ENCODE measurements at regions not wholly inside any gene's neighbourhood (a gene's known extent, or its start where the extent isn't known, plus 50 kb on each side); places are given as distances from the start of the nearest gene placed in this dataset.
A peak's percentile ranks its signal among the peaks of the same experiment; 100 is the strongest.
"Not testable (repeated sequence)": the region's sequence is repeated elsewhere in the genome, so short reads cannot be mapped to it uniquely, and the experiment has no call there.

- DNase-seq: no peak
These were observed 72.5 kb downstream of the LHX2 start for GRCh38 chr9:124084087-124084486.

GRCh38 chr9:124087226-124087625 lies 75.7 kb downstream of the LHX2 start:
- no peak for DNase-seq

GRCh38 chr9:124088476-124088837 lies 76.9 kb downstream of the LHX2 start:
- DNase-seq: peak; percentile 62

GRCh38 chr9:124089631-124090488 lies 78.3 kb downstream of the LHX2 start:
- DNase-seq: not testable (repeated sequence)

GRCh38 chr9:124098141-124098905 lies 86.8 kb downstream of the LHX2 start:
- DNase-seq: no peak

GRCh38 chr9:124099860-124100259 lies 88.3 kb downstream of the LHX2 start:
- DNase-seq: no peak

GRCh38 chr9:124101215-124101968 lies 89.8 kb downstream of the LHX2 start:
- DNase-seq: no peak

GRCh38 chr9:124101969-124102345 lies 90.4 kb downstream of the LHX2 start:
- DNase-seq: no peak

GRCh38 chr9:124102363-124102762 lies 90.8 kb downstream of the LHX2 start:
- DNase-seq: no peak

GRCh38 chr9:124105266-124105665 lies 93.7 kb downstream of the LHX2 start:
- no peak for DNase-seq

GRCh38 chr9:124108216-124108615 lies 96.6 kb downstream of the LHX2 start:
- DNase-seq: no peak

GRCh38 chr9:124110307-124110915 lies 98.8 kb downstream of the LHX2 start:
- no peak for DNase-seq

- no peak for DNase-seq
These were observed 105.3 kb downstream of the LHX2 start for GRCh38 chr9:124116683-124117363.

- no peak for DNase-seq
These were observed 107.3 kb downstream of the LHX2 start for GRCh38 chr9:124118894-124119293.

GRCh38 chr9:124120272-124120671 lies 108.7 kb downstream of the LHX2 start:
- no peak for DNase-seq

GRCh38 chr9:124121725-124122124 lies 110.2 kb downstream of the LHX2 start:
- no peak for DNase-seq

- no peak for DNase-seq
These were observed 110.8 kb downstream of the LHX2 start for GRCh38 chr9:124122321-124122720.

- no peak for DNase-seq
These were observed 111.4 kb downstream of the LHX2 start for GRCh38 chr9:124122813-124123462.

- DNase-seq: not testable (repeated sequence)
These were observed 112.1 kb downstream of the LHX2 start for GRCh38 chr9:124123621-124124020.

- DNase-seq: no peak
These were observed 113.4 kb downstream of the LHX2 start for GRCh38 chr9:124124729-124125650.

GRCh38 chr9:124125651-124125977 lies 114.0 kb downstream of the LHX2 start:
- no peak for DNase-seq

Measured in NCI-H1694 (cell line).